HG02943 (cell line): ENCODE measurements at regions not wholly inside any gene's neighbourhood (a gene's known extent, or its start where the extent isn't known, plus 50 kb on each side); places are given as distances from the start of the nearest gene placed in this dataset.

ENCODE experiments used
- ATAC-seq: cut with Tn5 transposase; IDR thresholded peaks from one replicate; pipeline ENCODE4 v1.9.1; 2021; ENCODE audit warnings: mild to moderate bottlenecking, low read depth, moderate library complexity; ENCODE audit not compliant: unreplicated experiment

- ATAC-seq = no peak
Measured at GRCh38 chr5:165876538-165876937, 2371.1 kb downstream of the MAT2B start.

GRCh38 chr5:165877475-165877874 lies 2372.1 kb downstream of the MAT2B start:
- no peak for ATAC-seq

GRCh38 chr5:165881259-165881658 lies 2375.8 kb downstream of the MAT2B start:
- no peak for ATAC-seq

GRCh38 chr5:165882099-165882498 lies 2376.7 kb downstream of the MAT2B start:
- ATAC-seq = no peak

GRCh38 chr5:165885623-165886350 lies 2380.4 kb downstream of the MAT2B start:
- no peak for ATAC-seq

GRCh38 chr5:165887147-165887546 lies 2381.7 kb downstream of the MAT2B start:
- ATAC-seq = no peak

- ATAC-seq = no peak
Measured at GRCh38 chr5:165892383-165892782, 2387.0 kb downstream of the MAT2B start.

- no peak for ATAC-seq
Measured at GRCh38 chr5:165894916-165895315, 2389.5 kb downstream of the MAT2B start.

GRCh38 chr5:165903835-165904234 lies 2387.6 kb upstream of the WWC1 start:
- ATAC-seq = no peak

GRCh38 chr5:165906871-165907270 lies 2384.6 kb upstream of the WWC1 start:
- ATAC-seq = no peak

- no peak for ATAC-seq
Measured at GRCh38 chr5:165913059-165913458, 2378.4 kb upstream of the WWC1 start.

GRCh38 chr5:165914456-165914855 lies 2377.0 kb upstream of the WWC1 start:
- ATAC-seq = no peak

- ATAC-seq = no peak
Measured at GRCh38 chr5:165919196-165919595, 2372.2 kb upstream of the WWC1 start.

GRCh38 chr5:165920655-165921054 lies 2370.8 kb upstream of the WWC1 start:
- ATAC-seq = no peak

- ATAC-seq = no peak
Measured at GRCh38 chr5:165928971-165929370, 2362.5 kb upstream of the WWC1 start.

GRCh38 chr5:165940541-165940940 lies 2350.9 kb upstream of the WWC1 start:
- no peak for ATAC-seq

GRCh38 chr5:165956854-165957253 lies 2334.6 kb upstream of the WWC1 start:
- ATAC-seq = no peak

- ATAC-seq = no peak
Measured at GRCh38 chr5:165981671-165982070, 2309.8 kb upstream of the WWC1 start.

- ATAC-seq = no peak
Measured at GRCh38 chr5:165996201-165996875, 2295.1 kb upstream of the WWC1 start.

- ATAC-seq = no peak
Measured at GRCh38 chr5:165999693-166000320, 2291.6 kb upstream of the WWC1 start.

GRCh38 chr5:166004006-166004405 lies 2287.4 kb upstream of the WWC1 start:
- no peak for ATAC-seq

- no peak for ATAC-seq
Measured at GRCh38 chr5:166013415-166013814, 2278.0 kb upstream of the WWC1 start.
